Common myeloid progenitor, CD34-positive (primary cell): ENCODE measurements at regions not wholly inside any gene's neighbourhood (a gene's known extent, or its start where the extent isn't known, plus 50 kb on each side); places are given as distances from the start of the nearest gene placed in this dataset.

ENCODE experiments used
- CTCF ChIA-PET: fragments of 350-600 bp; sonication (Branson Sonifier 250); formaldehyde crosslinking; loops from one replicate; lab custom pipeline; 2021; ENCODE audit warnings: antibody characterized with exemption; lab: Charles Lee
- POLR2A ChIA-PET: fragments of 350-600 bp; sonication (Branson Sonifier 250); formaldehyde crosslinking; loops from one replicate; lab custom pipeline; 2021; ENCODE audit warnings: antibody characterized with exemption; lab: Charles Lee
- DNase-seq, 3 donors: peaks; one replicate each; pipeline versions ENCODE4 v3.0.0 to v3.0.0-alpha.2; 2013
- H3K27ac ChIP-seq, 2 experiments: 1 replicate in 1 of 2; 2 replicates in 1 of 2; pipeline ENCODE4 v1.7.0; 2013; ENCODE audit warnings: inconsistent platforms in 2 of 2, low read length in 2 of 2, mild to moderate bottlenecking in 2 of 2, low read depth in 1 of 2, moderate library complexity in 1 of 2; ENCODE audit not compliant: severe bottlenecking in 2 of 2, insufficient read depth in 1 of 2, poor library complexity in 1 of 2
- H3K27me3 ChIP-seq, 5 experiments: replicated peaks in 2 of 5; 1 replicate in 3 of 5; 2 replicates in 2 of 5; pipeline versions ENCODE4 v1.6.1 to v1.7.0; 2013; ENCODE audit warnings: low read length in 4 of 5, mild to moderate bottlenecking in 2 of 5, moderate library complexity in 2 of 5, inconsistent platforms in 1 of 5; ENCODE audit not compliant: insufficient read depth in 5 of 5, control insufficient read depth in 4 of 5
- H3K36me3 ChIP-seq, 4 experiments: 1 replicate in 2 of 4; 2 replicates in 2 of 4; pipeline versions ENCODE4 v1.6.1 to v1.7.0; 2013; ENCODE audit warnings: low read length in 3 of 4, control low read depth in 1 of 4, mild to moderate bottlenecking in 1 of 4; ENCODE audit not compliant: control insufficient read depth in 4 of 4, insufficient read depth in 4 of 4
- H3K4me1 ChIP-seq, 4 experiments: 1 replicate in 3 of 4; 2 replicates in 1 of 4; pipeline versions ENCODE4 v1.6.1 to v1.7.1; 2013; ENCODE audit warnings: low read length in 3 of 4, mild to moderate bottlenecking in 3 of 4, control low read depth in 1 of 4, inconsistent platforms in 1 of 4, moderate library complexity in 1 of 4; ENCODE audit not compliant: control insufficient read depth in 4 of 4, insufficient read depth in 4 of 4; ENCODE audit errors: control extremely low read depth in 1 of 4
- H3K4me3 ChIP-seq, 7 experiments: 1 replicate in 4 of 7; 2 replicates in 3 of 7; pipeline versions ENCODE4 v1.5.1 to v1.7.0; 2013; ENCODE audit warnings: mild to moderate bottlenecking in 7 of 7, low read length in 6 of 7, moderate library complexity in 6 of 7, inconsistent platforms in 2 of 7, low read depth in 2 of 7, control low read depth in 1 of 7; ENCODE audit not compliant: insufficient read depth in 4 of 7, control insufficient read depth in 1 of 7; ENCODE audit errors: extremely low read depth in 1 of 7
- H3K9me3 ChIP-seq, 5 experiments: 1 replicate in 4 of 5; 2 replicates in 1 of 5; pipeline versions ENCODE4 v1.6.1 to v1.7.1; 2013; ENCODE audit warnings: low read length in 4 of 5, mild to moderate bottlenecking in 2 of 5, inconsistent platforms in 1 of 5, low read depth in 1 of 5, moderate library complexity in 1 of 5; ENCODE audit not compliant: control insufficient read depth in 4 of 5, insufficient read depth in 2 of 5; ENCODE audit errors: control extremely low read depth in 1 of 5
- WGBS: methylation state at CpG from one replicate; pipeline ENCODE4 v1.1.5; 2013; ENCODE audit not compliant: insufficient coverage; 5-methylcytosine and 5-hydroxymethylcytosine counted together

DNA sequence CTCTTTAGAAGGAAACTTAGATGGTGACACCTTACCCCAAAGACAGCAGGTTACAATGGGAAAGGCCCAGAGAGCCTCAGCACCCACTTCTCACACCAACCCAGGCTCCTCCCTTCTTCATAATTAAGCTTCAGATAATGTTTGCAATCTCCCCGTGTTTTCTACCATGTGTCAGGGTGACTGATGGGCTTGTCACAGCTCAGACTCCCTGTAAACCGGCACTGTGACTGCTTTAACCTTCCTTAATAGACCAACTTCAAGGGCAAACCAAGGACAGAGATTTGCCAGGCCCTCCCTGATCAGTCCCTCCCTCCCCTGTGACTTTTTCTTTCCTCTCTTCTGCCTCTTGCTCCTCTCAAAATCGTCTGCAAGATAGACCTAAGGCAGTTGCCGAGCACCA lies 760.6 kb upstream of the EEF2KMT start:
- no peaks in the 10 kb centered on the region for H3K27me3 ChIP-seq
- no peak for DNase-seq
- ChIA-PET CTCF (no interaction called here), POLR2A (no interaction called here)
- 63% methylated on average over 2 of the region's 4 CpGs for WGBS
- no peak overlapping the region for H3K4me3 ChIP-seq
- H3K9me3 ChIP-seq, result no peaks in the 10 kb centered on the region
- H3K27ac ChIP-seq, result no peak overlapping the region
- no peaks in the 10 kb centered on the region for H3K36me3 ChIP-seq
- no peaks in the 10 kb centered on the region for H3K4me1 ChIP-seq

DNA sequence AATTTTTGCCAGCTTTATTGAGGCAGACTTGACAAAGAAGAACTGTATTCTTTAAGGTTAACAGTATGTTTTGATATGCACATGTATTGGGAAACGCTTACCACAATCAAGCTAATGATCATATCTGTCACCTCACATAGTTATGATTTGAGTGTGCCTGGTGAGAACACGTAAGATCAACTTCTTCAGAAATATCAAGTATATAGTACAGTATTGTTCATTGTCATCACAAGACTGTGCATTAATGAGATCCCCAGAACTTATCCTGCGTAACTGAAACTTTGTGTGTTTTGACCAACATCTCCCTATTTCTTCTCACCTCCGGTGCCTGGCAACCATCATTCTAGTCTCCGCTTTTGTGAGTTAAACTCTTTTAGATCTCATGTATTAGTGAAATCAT lies 756.4 kb upstream of the EEF2KMT start:
- POLR2A ChIA-PET, result no interaction called here
- Histone ChIP-seq H3K9me3 (no peaks in the 10 kb centered on the region), H3K27ac (no peak overlapping the region), H3K27me3 (no peaks in the 10 kb centered on the region), H3K36me3 (no peaks in the 10 kb centered on the region), H3K4me3 (no peak overlapping the region), H3K4me1 (no peaks in the 10 kb centered on the region)
- no peak for DNase-seq
- 100% methylated on average over 1 of the region's 5 CpGs for WGBS
- CTCF ChIA-PET, result no interaction called here

DNA sequence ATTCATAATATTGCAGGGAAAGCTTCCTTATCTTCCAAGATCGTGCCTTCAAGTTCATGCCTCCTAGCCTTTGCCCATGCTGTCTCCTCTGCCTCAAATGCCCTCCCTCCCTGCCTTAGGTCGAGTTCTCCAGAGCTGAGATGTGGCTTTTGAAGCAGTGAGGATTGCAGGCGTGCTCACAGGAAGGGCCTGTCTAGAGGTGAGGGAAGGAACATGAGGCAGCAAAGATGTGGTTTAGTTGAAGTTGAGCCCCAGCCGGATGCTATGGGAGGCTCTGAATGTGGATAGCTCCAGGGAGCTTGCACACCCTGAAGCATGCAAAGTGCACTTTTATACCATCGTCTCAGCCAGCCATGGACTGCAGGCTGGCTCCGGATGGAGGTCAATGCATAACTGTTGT lies 754.6 kb upstream of the EEF2KMT start:
- CTCF ChIA-PET, result no interaction called here
- Histone ChIP-seq H3K27me3 (no peaks in the 10 kb centered on the region), H3K36me3 (no peaks in the 10 kb centered on the region), H3K4me1 (no peaks in the 10 kb centered on the region), H3K9me3 (no peaks in the 10 kb centered on the region), H3K4me3 (no peak overlapping the region), H3K27ac (no peak overlapping the region)
- POLR2A ChIA-PET, result no interaction called here
- 71% methylated on average over 5 of the region's 6 CpGs for WGBS
- no peak for DNase-seq

DNA sequence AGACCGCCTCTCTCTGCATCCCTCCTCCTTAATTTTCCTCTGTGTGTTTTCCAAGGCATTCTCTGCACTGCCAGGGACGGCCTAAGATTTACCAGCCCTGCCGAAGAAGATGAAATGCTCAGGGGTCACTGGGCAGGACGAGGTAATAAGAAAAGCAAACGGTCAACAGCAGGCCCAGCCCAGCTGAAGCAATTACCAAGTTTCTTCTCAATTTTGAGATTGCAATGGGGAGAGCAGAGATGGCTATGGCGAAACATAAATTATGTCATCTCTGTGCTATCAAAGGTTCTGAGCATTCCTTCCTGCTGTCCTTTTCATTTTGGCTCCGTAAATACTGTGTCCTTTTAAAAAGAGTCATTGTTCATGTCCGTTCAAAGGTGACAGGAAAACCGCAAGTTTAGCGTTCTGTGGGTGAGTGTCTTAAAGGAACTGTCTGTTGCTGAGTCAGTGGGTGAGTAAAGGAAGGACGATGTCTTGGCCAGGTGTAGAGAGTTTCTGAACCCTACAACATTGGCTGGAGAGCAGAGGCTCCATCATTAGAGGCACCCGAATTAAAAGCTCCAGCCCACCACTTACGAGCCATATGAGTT lies 753.9 kb upstream of the EEF2KMT start:
- Histone ChIP-seq H3K9me3 (no peaks in the 10 kb centered on the region), H3K4me3 (no peak overlapping the region), H3K36me3 (no peaks in the 10 kb centered on the region), H3K4me1 (no peaks in the 10 kb centered on the region), H3K27me3 (no peaks in the 10 kb centered on the region), H3K27ac (no peak overlapping the region)
- 69% methylated on average over 11 of the region's 13 CpGs for WGBS
- ChIA-PET CTCF (no interaction called here), POLR2A (no interaction called here)
- DNase-seq, result no peak

DNA sequence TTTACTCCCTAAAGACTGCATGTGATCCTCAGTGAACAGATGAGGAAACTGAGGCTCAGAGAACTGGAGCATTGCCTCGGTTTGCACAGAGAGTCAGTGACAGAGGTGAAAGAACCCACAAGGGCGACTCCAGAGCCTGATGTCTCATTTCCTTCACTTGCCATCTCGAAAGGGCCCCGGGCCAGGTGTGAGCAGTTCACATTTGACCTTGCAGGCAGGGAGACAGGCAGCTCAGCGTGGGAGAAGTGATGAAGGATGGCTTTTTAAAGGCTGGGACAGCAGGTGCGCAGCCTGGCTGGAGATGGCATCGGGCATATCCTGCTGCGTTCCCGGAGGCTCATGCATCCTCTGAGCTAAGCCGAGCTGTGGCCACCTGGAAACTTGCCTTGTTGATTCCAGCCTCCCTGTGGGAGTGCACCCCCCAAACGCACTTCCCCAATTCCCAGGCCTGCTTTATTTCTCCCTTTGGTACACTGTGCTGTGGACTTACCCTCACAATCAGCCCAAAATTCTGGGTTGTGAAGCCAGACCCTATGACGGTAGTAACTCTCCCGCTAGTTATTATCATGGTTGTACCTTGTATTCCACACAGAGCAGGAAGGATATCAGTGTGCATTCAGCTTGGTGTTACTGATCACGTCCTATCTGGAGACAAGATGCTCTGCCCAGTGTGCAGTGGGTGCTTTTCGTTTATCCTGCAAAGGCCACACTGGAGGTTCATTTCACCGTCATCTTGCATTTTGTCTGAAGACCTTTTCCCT lies 753.2 kb upstream of the EEF2KMT start:
- Histone ChIP-seq H3K9me3 (no peaks in the 10 kb centered on the region), H3K4me1 (no peaks in the 10 kb centered on the region), H3K36me3 (no peaks in the 10 kb centered on the region), H3K27ac (no peak overlapping the region), H3K27me3 (no peaks in the 10 kb centered on the region), H3K4me3 (no peak overlapping the region)
- DNase-seq, result no peak
- 89% methylated on average over 16 of the region's 16 CpGs for WGBS
- CTCF ChIA-PET, result no interaction called here
- POLR2A ChIA-PET, result no interaction called here

DNA sequence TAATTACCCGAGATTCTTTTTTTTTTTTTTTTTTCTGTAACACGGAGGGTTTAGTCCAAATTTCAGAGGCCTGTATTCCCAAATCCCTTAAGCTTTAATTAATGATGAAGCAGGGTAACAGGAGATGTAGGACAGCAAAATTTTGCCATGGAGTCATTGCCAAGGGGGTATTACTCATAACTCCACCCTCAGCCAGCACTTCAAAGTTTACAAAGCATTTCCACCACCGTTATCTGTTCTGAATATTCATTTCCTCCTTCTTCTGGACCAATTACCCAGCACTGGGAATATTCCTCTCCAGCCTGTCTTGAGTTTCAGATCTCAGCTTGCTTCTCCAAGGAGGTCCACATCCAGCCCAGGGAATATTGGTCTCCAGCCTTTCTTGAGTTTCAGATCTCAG lies 747.5 kb upstream of the EEF2KMT start:
- POLR2A ChIA-PET, result no interaction called here
- WGBS, result 60% methylated on average over 1 of the region's 3 CpGs
- CTCF ChIA-PET, result no interaction called here

DNA sequence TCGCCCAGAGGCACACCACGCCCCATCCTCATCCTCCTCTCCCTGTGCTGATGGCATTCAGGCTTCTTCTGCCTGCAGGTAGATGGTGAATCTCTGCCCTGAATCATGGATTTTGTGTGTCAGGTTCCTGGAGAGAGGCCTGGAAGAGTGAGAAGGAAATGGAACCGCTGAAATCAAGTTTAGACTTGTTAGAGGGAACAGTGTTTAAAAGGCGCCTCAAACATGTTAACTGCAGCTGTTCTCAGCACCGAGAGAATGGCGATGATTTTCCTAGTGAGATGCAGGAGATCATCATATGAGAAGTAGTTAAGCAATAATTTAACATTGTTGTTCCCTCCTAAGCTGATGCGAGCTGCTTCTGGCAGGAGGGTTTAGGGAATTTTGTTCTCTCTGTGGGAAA lies 744.4 kb upstream of the EEF2KMT start:
- 92% methylated on average over 7 of the region's 7 CpGs for WGBS
- H3K27me3 ChIP-seq, result no peaks in the 10 kb centered on the region
- CTCF ChIA-PET, result no interaction called here
- POLR2A ChIA-PET, result no interaction called here
- no peaks in the 10 kb centered on the region for H3K9me3 ChIP-seq
- H3K36me3 ChIP-seq, result no peaks in the 10 kb centered on the region
- H3K4me3 ChIP-seq, result no peak overlapping the region
- DNase-seq, result no peak
- H3K27ac ChIP-seq, result no peak overlapping the region
- H3K4me1 ChIP-seq, result no peaks in the 10 kb centered on the region

More for the DNA sequence above, 747.5 kb upstream of the EEF2KMT start:
- no peaks in the 10 kb centered on the region for H3K9me3 ChIP-seq
- no peaks in the 10 kb centered on the region for H3K36me3 ChIP-seq
- no peaks in the 10 kb centered on the region for H3K4me1 ChIP-seq
- H3K4me3 ChIP-seq, result no peak overlapping the region
- H3K27ac ChIP-seq, result no peak overlapping the region
- no peaks in the 10 kb centered on the region for H3K27me3 ChIP-seq
- DNase-seq, result no peak
